ENCODE measurements at regions not wholly inside any gene's neighbourhood (a gene's known extent, or its start where the extent isn't known, plus 50 kb on each side); places are given as distances from the start of the nearest gene placed in this dataset.
A peak's percentile ranks its signal among the peaks of the same experiment; 100 is the strongest.

DNA sequence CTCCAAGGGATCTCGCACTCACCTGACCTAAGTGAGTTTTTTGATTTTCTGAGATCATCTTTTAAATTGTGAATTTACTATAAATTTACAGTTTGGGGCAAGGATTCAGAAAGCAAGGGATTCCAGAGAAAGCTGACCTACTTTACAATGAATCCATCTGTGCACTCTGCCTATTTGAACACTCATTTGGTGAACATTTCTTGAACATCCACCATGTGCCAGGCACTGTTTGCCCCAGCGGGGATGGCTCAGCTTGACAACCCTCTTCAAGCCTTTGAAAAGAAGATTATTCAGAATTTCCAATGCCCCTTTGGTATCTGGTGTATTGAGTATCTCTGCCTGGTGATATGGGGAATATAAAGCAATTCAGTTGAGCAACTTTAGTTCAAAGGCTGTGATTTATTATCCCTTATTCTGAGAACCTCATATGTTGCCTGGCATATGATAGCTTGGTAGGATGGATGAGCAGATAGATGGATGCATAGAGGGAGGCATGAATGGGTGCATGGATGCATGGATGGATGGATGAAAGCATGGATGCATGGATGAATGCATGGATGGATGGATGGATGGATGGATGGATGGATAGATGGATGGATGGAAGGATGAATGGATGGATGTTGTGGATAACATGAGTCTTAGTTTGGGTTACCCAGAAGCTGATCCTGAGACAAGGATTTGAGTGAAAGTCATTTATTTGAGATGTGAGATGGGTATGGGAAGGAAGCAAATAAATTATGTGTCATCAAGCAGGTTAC lies 149.7 kb upstream of the ZNF366 start:
- FAIRE-seq (no peak), DNase-seq (ENCODE audit: low read depth) (no peak)
- no peaks in the 10 kb centered on the region for H3K36me3 ChIP-seq (ENCODE audit: control insufficient read depth, insufficient read depth, low read length)
- TF ChIP-seq CTCF (IDR thresholded peaks at IDR 0.05; ENCODE audit: insufficient read depth, low read length, severe bottlenecking) = no peak
- no peak overlapping the region for H3K4me3 ChIP-seq (ENCODE audit: low read depth, low read length)
- H3K27me3 ChIP-seq (ENCODE audit: control insufficient read depth, insufficient read depth, low read length) = no peaks in the 10 kb centered on the region

- TF ChIP-seq CTCF (IDR thresholded peaks at IDR 0.05; ENCODE audit: insufficient read depth, low read length, severe bottlenecking) = no peak
- FAIRE-seq (peak; percentile 66), DNase-seq (ENCODE audit: low read depth) (no peak)
- H3K27me3 ChIP-seq (ENCODE audit: control insufficient read depth, insufficient read depth, low read length) = no peaks in the 10 kb centered on the region
- H3K36me3 ChIP-seq (ENCODE audit: control insufficient read depth, insufficient read depth, low read length) = no peaks in the 10 kb centered on the region
- no peak overlapping the region for H3K4me3 ChIP-seq (ENCODE audit: low read depth, low read length)
These were observed 149.1 kb upstream of the ZNF366 start for GRCh38 chr5:72656331-72656730.

- Histone ChIP-seq H3K4me3 (ENCODE audit: low read depth, low read length) (no peak overlapping the region), H3K36me3 (ENCODE audit: control insufficient read depth, insufficient read depth, low read length) (no peaks in the 10 kb centered on the region), H3K27me3 (ENCODE audit: control insufficient read depth, insufficient read depth, low read length) (no peaks in the 10 kb centered on the region)
- FAIRE-seq (no peak), DNase-seq (ENCODE audit: low read depth) (no peak)
- TF ChIP-seq CTCF (IDR thresholded peaks at IDR 0.05; ENCODE audit: insufficient read depth, low read length, severe bottlenecking) = no peak
These were observed 147.0 kb upstream of the ZNF366 start for GRCh38 chr5:72654231-72654630.

- peak; percentile 5 for DNase-seq (ENCODE audit: low read depth)
- Histone ChIP-seq H3K4me3 (ENCODE audit: low read depth, low read length) (no peak overlapping the region), H3K36me3 (ENCODE audit: control insufficient read depth, insufficient read depth, low read length) (no peaks in the 10 kb centered on the region), H3K27me3 (ENCODE audit: control insufficient read depth, insufficient read depth, low read length) (no peaks in the 10 kb centered on the region)
- FAIRE-seq = no peak
- TF ChIP-seq CTCF (IDR thresholded peaks at IDR 0.05; ENCODE audit: insufficient read depth, low read length, severe bottlenecking) = no peak
These were observed 146.4 kb upstream of the ZNF366 start for GRCh38 chr5:72653586-72653985.

- Histone ChIP-seq H3K36me3 (ENCODE audit: control insufficient read depth, insufficient read depth, low read length) (no peaks in the 10 kb centered on the region), H3K27me3 (ENCODE audit: control insufficient read depth, insufficient read depth, low read length) (no peaks in the 10 kb centered on the region), H3K4me3 (ENCODE audit: low read depth, low read length) (no peak overlapping the region)
- FAIRE-seq (no peak), DNase-seq (ENCODE audit: low read depth) (peak; percentile 9)
- no peak for TF ChIP-seq CTCF (IDR thresholded peaks at IDR 0.05; ENCODE audit: insufficient read depth, low read length, severe bottlenecking)
These were observed 144.6 kb upstream of the ZNF366 start for GRCh38 chr5:72651779-72652178.

- DNase-seq (ENCODE audit: low read depth) = no peak
- no peak for TF ChIP-seq CTCF (IDR thresholded peaks at IDR 0.05; ENCODE audit: insufficient read depth, low read length, severe bottlenecking)
- no peak for FAIRE-seq
- Histone ChIP-seq H3K4me3 (ENCODE audit: low read depth, low read length) (no peak overlapping the region), H3K27me3 (ENCODE audit: control insufficient read depth, insufficient read depth, low read length) (no peaks in the 10 kb centered on the region), H3K36me3 (ENCODE audit: control insufficient read depth, insufficient read depth, low read length) (no peaks in the 10 kb centered on the region)
These were observed 143.9 kb upstream of the ZNF366 start for GRCh38 chr5:72651109-72651508.

Measured in bronchial epithelial cell (primary cell).